GM21619 (cell line): ENCODE measurements at regions not wholly inside any gene's neighbourhood (a gene's known extent, or its start where the extent isn't known, plus 50 kb on each side); places are given as distances from the start of the nearest gene placed in this dataset.
"Not testable (repeated sequence)": the region's sequence is repeated elsewhere in the genome, so short reads cannot be mapped to it uniquely, and the experiment has no call there.

Source experiments
- ATAC-seq: cut with Tn5 transposase; IDR thresholded peaks from one replicate; pipeline ENCODE4 v1.9.1; 2021; ENCODE audit not compliant: unreplicated experiment

GRCh38 chr9:62952840-62953239 lies 1763.0 kb downstream of the SPATA31A7 start:
- ATAC-seq = not testable (repeated sequence)
